IPS DF 4.7 (cell line): ENCODE measurements at regions not wholly inside any gene's neighbourhood (a gene's known extent, or its start where the extent isn't known, plus 50 kb on each side); places are given as distances from the start of the nearest gene placed in this dataset.
"Not testable (repeated sequence)": the region's sequence is repeated elsewhere in the genome, so short reads cannot be mapped to it uniquely, and the experiment has no call there.

Experiments used
- DNase-seq: peaks from one replicate; pipeline ENCODE4 v3.0.0-alpha.2; 2013; ENCODE audit warnings: low spot score; ENCODE audit errors: extremely low read depth

GRCh38 chr4:104662269-104662668 lies 167.6 kb upstream of the CXXC4 start:
- DNase-seq = not testable (repeated sequence)

- no peak for DNase-seq
These were observed 182.4 kb upstream of the CXXC4 start for GRCh38 chr4:104677116-104677515.

- DNase-seq = no peak
These were observed 187.6 kb upstream of the CXXC4 start for GRCh38 chr4:104682311-104682710.

DNA sequence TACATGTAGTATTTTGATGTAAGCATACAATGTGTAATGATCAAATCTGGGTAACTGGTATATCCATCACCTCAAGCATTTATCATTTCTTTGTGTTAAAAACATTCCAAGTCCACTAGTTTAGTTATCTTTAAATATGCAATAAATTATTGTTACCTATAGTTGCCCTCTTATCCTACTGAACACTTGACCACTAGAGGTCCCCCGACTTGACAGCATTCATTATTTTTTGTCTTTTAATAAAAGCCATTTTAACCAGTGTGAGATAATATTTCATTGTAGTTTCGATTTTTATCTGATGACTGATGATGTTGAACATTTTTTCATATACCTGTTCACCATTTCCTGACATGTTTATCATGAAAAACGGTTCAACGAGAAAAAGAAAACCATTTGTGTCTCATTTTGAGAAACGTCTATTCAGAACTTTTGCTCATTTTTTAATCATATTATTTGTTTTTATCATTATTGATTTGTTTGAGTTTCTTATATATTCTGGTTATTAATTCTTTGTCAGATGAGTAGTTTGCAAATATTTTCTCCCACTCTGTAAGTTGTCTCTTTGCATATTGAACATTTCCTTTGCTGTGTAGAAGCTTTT lies 199.0 kb upstream of the CXXC4 start:
- DNase-seq = no peak

GRCh38 chr4:104716584-104716983 lies 221.9 kb upstream of the CXXC4 start:
- DNase-seq = no peak

DNA sequence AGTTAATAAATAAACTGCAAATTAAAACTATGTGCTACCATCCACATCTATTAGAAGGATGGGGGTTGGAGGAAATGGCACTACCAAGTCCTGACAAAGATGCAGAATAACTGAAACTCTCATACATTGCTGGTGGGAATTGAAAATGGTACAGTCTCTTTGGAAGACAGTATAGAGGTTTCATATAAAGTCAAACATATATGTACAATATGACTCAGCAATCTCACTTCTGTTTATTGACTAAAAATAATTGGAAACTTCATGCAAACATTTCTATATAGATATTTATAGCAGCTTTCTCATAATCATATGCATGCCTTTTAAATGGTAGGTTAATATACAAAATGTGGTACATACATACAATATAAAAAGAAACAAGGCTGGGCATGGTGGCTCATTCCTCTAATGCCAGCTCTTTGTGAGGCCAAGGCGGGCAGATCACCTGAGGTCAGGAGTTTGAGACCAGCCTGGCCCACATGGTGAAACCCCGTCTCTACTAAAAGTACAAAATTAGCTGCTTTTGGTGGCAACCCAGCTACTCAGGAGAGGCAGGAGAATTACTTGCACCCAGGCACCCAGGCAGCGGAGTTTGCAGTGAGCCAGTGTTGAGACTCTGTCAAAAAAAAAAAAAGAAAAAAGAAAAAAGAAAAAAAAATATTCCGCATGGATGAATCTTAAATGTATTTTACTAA lies 225.0 kb upstream of the CXXC4 start:
- DNase-seq = no peak

DNA sequence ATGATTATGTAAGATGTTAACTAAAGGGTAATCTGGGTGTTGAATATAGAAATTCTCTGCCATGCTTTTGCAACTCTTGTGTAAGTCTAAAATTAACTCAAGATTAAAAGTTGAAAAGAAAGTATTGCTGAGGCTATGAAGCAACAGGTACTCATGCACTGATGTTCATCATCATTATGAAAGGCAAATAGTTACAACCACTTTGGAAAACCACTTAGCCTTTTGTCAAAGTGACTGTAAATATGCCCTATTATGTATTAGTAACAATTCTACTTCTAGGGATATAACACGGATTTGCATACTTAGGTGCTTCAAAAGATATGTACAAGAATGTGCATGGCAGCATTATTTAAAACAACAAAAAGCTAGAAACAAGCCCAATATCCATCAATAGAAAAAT lies 227.8 kb upstream of the CXXC4 start:
- no peak for DNase-seq

DNA sequence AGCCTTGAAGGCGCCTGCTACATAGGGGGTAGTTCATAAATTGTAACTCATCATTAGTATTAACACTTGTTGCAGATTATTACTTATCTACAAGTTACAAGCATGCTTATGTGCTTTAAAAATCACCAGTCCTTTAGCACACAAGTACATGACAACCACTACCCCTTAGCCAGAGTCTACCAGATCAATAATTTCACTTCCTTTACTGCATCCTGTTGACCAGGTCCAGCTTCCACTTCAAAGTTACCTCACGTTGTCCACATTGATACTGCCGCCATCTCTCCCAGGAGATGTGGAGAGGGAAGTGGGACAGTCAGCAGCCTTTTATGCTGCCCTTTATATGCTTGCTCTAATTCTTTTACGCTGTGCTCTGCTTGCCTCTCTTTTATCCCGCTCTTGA lies 231.3 kb upstream of the CXXC4 start:
- no peak for DNase-seq

DNA sequence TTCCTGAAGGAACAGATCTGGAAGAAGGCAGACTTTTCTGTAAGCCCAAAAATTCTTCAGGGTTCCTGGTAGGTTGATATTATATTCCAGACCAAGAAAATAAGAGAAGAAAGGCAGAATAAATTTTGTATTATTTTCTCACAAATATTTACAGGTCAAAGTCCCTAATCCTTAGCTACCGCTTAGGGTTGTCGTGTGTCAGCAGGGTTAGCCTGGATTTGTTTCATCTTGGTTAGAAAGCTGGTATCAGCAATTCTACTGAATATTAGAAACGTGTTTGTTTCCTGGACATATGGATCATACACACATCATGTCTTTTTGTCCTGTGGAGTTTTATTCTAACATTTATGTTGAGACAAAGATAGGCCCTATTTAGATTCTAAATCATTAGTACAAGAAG lies 232.9 kb upstream of the CXXC4 start:
- no peak for DNase-seq

GRCh38 chr4:104728380-104729122 lies 233.9 kb upstream of the CXXC4 start:
- DNase-seq = no peak

- DNase-seq = no peak
These were observed 238.1 kb upstream of the CXXC4 start for GRCh38 chr4:104732766-104733165.

DNA sequence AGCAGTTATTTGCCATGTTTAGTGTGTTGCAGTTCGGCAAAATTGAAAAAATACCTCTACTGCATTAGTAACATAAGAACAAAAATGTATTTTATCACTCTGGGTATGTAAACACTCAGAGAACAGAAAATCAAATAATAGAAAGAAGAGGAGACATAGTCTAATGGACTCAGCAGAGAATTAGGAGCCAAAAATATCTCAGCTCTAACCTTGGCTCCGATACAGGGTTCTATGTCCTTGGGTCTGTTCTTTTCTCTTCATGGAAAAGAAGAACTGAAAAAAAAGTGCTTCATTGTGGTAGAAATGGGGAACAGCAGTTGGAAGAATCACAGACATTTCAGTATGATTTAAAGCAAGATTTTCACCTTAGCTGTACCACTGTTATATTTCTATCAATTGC lies 240.5 kb upstream of the CXXC4 start:
- DNase-seq = no peak

GRCh38 chr4:104740161-104740560 lies 245.5 kb upstream of the CXXC4 start:
- no peak for DNase-seq

DNA sequence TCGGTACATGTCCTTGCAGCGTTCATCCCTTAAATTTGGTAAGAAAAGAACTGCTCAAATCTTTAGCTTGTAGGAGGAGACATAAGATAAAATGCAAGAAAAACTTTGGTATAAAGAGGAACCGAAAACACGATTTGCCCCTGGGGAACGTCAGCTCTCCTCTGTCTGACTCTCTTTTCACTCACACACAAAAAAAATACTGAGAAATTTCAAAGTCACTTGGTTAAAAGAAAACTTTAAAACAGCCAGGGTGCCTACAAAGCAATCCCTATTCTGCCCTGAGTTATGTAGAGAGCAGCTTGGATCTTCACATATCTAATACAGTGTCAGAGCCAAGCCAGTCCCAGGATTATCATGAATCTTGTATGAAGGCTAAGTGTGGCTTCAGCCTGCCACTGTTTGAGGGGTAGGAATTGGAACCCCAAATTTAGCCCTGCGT lies 248.5 kb upstream of the CXXC4 start:
- DNase-seq = no peak

- no peak for DNase-seq
These were observed 252.9 kb upstream of the CXXC4 start for GRCh38 chr4:104747635-104748034.

DNA sequence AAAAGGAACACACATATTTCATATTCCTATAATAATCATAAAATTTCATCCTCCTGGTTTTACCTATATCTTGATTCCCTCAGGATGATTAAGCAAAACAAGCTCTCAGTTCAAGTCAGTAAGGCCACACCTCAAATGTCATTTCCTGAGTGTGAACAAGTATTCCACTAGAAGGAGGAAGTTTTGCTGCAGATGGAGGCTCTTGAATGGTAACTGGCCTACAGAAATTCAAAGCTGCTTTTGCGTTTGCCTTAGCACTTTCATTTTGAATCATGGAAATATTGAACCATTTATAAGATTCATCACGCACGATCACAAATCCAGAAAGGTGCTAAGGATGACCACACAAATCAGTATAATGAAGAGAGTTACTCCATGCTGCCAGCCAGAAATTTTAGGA lies 254.4 kb upstream of the CXXC4 start:
- DNase-seq = no peak

- DNase-seq = no peak
These were observed 255.3 kb upstream of the CXXC4 start for GRCh38 chr4:104750008-104750407.

- no peak for DNase-seq
These were observed 256.8 kb upstream of the CXXC4 start for GRCh38 chr4:104751468-104751867.

DNA sequence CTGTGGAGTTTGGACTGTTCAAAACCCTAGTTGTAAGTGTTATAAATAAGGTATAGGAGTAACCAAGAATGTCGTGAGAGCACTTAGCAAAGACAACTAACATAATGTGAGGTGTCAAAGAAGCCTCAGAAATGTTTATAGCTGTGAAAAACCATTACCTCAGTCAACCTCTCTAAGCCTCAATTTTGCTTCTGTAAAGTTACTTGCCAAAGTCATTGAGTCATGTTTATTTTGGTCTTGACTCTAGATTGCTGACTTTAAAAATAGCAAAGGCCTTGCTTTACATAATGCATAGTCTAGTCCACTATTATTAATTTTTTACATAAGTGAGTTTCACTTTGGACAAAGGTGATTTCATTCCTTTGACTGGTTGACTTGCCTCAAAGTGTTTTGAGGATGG lies 257.6 kb upstream of the CXXC4 start:
- no peak for DNase-seq

DNA sequence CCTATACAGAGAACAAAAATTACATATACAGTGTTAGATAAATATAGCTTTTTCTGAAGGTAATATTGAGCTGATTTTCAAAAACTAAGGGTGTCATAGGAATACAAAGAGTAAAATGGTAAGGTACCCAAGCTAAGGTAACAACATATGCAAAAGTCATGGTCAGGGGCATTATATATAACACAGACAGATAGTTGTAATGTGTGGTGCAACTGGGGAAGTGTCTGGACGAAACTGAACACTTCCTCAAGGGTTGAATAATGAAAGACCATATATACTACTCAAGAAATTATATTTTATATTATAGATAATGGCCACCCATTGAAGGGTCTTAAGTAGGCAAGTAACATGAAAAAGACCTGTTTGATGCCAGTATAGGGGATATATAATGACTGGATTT lies 262.1 kb upstream of the CXXC4 start:
- no peak for DNase-seq

DNA sequence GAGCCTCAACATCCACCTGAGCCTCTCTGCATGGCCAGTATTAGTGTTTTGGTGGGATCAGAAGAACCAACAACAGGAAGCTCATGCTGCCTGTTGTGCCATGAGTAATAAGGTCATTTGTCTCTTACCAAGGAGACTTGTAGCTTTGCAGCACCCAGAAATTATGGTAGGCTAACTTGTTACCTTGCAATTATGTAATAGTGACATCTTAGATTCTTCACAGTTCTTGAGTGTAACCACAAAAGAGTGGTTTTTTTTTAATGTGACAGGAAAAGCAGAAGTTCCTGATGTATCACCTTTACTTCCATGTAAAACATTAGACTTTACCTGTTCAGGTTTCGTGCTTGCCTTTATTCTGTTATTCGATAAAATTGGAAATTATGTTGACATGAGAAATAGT lies 263.9 kb upstream of the CXXC4 start:
- DNase-seq = no peak

DNA sequence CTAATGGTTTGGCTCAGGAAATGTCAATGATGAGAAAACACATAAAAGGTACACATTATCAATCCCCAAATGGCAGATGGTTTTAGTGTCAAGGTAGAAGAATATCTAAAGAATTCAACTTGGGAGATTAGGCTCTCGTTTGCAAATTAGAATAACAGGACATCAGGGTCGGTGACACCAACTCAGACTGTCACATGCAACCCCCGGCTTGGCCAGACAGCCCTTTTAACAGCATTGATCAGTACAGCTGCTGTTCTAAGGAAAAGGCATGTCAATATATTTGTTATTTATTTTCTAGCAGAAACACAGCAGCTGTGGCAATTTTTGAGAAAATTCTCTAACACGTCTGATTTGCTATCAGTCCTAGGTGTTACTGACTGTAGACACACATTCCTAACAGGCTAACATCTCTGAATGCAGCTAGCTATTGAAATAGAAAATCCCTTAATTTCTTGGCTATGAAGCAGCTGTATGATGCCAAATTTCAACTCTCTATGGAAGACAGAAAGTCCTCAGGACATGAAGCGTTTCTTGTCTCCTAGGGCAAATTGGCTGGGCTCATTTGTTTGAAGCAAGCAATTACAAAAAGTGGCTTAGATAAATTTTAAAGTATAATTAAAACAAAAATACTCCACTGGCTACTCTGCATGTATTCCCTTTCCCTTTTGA lies 269.0 kb upstream of the CXXC4 start:
- DNase-seq = no peak
